Fibroblast of upper back skin (primary cell): ENCODE measurements at regions not wholly inside any gene's neighbourhood (a gene's known extent, or its start where the extent isn't known, plus 50 kb on each side); places are given as distances from the start of the nearest gene placed in this dataset.
A peak's percentile ranks its signal among the peaks of the same experiment; 100 is the strongest.
"Not testable (repeated sequence)": the region's sequence is repeated elsewhere in the genome, so short reads cannot be mapped to it uniquely, and the experiment has no call there.

Source experiments
- DNase-seq: peaks from one replicate; pipeline ENCODE4 v3.0.0-alpha.2; 2013

DNA sequence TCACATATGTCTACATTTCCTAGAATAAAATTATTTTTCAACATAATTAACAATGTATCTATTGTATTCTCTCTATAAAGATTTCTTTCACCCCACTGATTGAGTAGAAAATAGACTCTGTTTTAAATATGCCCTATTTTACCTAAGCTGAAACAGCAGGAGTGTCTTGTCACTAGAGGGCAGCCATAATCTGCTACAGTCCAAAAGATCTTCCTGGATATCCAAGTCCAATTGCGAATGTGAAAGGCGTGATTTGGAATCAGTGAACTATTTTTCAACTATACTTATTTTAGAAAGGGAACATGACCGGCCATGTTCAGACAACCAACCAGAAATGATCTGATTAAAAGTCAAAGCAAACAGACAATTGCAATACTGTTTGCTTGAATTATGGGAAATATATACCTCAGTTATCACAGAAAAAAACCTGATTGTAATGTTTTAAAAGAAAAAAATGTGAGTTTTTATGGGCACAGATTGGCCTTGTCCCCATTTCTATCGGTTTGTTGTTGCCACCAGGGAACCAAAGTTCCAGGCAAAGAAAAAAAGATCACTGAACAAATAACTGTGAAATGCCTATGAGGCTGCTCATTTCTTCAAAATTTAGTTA, 1211.0 kb upstream of the ADGRL4 start:
- DNase-seq, result peak; percentile 77

DNA sequence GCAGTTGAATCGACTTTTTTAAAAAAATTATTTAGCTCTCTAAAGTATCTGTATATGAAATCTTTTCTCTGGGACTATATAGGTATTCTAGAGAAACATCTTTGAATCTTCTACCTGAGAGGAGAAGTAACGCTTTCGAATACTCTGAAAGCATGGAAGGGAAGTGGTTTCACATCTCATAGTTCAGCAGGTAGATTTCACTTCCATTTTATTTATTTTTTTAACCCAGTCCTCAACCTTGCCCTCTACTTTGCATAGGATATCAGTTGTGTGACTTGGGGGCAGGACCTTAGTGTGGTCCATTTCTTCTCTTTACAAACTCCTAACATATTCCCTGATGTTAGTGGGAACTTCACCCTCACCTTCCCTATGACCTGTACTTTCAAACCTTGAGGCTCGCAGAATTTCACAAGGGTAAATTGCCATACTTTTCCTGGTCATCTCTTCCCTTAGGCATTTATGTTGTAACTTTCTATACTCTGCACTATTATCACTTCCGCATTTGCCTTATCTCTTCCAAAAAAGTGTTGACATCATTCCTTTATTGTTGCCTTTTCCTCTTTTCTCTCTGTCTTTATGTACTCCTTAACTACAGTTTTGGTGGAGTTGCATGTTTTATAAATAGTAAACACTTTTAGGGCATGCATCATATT, 1208.5 kb upstream of the ADGRL4 start:
- no peak for DNase-seq

GRCh38 chr1:80212948-80213347, 1206.4 kb upstream of the ADGRL4 start:
- no peak for DNase-seq

DNA sequence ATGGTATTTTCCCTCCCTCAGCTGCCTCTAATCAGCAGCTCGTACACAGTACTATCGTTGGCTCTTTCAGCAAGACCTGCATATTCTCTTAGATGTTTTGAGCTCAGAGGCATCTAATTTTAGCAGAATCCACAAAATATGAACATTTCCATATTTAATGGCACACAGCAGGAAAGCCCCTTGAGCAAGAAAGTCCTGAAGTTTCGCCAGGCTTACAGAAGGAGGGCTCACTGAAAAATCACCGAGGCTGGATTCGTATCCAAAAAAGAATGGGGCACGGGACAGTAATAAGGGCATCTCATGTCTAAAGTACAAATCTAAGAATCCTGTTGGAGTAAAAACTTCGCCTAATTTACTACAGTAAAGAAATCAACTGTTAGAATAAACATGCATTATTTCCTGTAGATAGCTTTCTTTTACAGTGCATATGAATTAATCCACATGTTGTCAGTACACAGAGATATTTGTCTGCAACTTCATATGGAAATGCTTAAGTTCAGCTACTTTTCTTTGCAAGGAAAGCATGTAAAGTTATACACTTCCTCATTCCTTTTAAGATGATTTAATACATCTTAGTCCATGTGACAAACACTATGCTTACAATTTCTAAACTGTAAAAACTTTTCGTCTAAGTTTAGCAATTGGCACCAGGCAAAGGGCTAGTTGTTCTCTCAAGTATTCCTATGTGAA, 1205.3 kb upstream of the ADGRL4 start:
- DNase-seq, result peak; percentile 64

- DNase-seq, result no peak
Observed at GRCh38 chr1:80202118-80202517, 1195.6 kb upstream of the ADGRL4 start.

- DNase-seq, result no peak
Observed at GRCh38 chr1:80194221-80194620, 1187.7 kb upstream of the ADGRL4 start.

GRCh38 chr1:80181418-80181817, 1174.9 kb upstream of the ADGRL4 start:
- DNase-seq, result no peak

GRCh38 chr1:80171631-80172030, 1165.1 kb upstream of the ADGRL4 start:
- DNase-seq, result no peak

- DNase-seq, result peak; percentile 31
Observed at GRCh38 chr1:80170811-80171485, 1164.4 kb upstream of the ADGRL4 start.

DNA sequence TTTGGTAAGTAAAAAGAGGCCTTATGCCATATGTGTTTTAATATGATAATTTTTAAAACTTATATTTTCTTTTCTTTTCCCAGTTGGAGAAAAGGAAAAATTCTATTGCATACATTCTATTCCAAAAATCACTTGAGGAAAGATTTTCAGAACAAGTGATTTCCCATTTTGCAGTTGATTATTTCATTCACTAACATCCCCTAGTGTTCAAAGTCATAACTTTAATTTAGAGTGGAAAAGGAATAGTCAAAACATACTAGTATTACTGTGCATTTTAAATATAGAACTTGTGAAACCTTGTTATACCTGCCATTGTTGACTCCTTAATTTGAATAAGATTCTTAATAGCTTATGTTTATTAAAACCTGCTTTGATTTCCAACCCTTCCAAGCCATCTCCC, 1157.6 kb upstream of the ADGRL4 start:
- DNase-seq, result no peak

DNA sequence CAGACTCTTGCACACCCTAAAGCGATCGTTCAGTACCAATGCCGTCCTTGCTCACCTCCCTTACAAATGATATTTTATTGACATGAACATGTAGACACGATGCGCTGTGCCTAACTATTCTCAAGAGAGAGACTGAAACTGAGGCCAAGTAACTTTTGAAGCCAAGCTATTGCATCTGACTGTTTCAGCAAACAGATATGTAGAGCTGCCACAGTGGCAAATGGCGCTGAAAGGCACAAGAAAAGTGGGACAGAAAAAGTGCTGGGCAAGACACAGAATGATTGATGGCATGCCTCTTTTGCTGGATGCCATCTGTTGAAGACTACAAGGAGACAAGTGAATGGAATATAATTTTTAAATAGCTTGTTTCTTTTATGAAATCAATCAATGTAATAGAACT, 1157.2 kb upstream of the ADGRL4 start:
- no peak for DNase-seq

DNA sequence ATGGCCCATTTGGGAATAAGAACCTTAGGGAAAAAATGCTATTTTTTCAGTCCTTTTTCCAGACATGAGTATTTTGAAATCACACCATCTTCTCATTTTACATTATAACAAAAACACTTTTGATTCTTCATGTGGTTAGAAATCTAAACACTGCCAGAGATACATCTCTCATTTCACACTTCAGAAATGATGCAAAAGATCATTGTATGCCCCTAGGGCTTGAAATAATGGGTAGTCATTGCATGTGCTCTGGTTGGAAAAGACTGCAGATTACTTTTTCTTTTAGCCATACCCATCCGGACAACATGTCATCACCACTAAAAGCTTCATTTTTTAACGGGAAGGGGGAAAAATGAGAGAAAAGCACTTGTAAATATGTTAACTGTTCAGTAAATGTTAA, 1152.2 kb upstream of the ADGRL4 start:
- no peak for DNase-seq

GRCh38 chr1:80158266-80158665, 1151.7 kb upstream of the ADGRL4 start:
- no peak for DNase-seq

DNA sequence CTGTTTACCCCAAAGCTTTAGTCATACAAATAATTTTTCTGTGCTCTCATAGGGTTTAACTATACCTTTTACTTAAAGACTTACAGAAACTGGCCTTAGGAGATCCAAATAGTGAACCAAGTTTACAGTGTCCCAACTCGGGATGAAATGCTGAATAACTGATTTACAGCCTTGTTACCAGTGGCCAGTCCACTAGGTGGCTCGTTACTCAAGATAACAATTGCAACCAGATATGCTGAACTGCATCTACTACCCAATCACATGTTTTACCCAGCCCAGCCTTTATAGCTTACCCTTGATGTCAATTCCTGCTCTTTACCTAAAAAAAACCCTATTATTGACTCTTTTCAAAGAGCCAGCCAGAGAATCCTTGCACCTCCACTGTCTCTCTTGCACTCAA, 1148.8 kb upstream of the ADGRL4 start:
- peak; percentile 5 for DNase-seq

GRCh38 chr1:80154176-80154575, 1147.6 kb upstream of the ADGRL4 start:
- peak; percentile 50 for DNase-seq

- no peak for DNase-seq
Observed at GRCh38 chr1:80153762-80154161, 1147.2 kb upstream of the ADGRL4 start.

- no peak for DNase-seq
Observed at GRCh38 chr1:80143361-80143760, 1136.8 kb upstream of the ADGRL4 start.

- DNase-seq, result not testable (repeated sequence)
Observed at GRCh38 chr1:80137946-80138602, 1131.5 kb upstream of the ADGRL4 start.

DNA sequence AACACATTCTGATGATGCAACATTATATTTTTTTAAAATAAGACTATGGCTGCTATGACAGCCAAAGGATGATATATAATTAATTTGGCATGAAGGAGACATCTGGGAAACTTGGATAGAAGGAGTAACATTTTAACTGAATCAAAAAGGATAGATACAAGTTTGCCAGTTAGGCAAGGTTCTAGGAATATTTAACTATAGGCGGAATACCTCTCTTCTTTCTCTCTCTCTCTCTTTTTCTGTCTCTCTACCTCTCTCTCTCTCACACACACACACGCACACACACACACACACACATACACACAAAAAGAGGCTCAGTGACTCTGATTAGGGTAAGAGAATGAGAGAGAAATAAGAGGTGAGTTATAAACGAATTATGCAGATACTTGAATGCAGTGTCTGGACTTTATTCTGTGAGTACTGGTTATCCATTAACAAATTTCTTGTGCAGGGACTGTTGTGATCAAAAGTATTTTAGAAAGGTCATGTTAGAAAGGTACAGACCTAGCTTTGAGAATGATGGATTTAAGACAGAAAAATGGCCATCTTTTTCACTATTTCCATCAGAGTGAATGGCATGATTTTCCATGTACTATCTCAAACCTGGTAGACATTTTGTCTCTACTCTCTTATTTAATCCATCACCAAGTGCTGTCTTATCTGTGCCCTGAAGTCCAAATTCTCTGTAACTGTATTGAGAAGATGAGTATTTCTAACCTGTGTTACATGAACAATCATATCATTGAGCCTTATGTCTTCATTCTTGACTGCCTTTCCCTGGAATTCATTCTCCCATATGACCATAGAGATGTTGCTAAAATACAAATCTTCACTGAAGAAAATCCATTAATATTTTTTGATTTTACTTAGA, 1106.9 kb upstream of the ADGRL4 start:
- no peak for DNase-seq

DNA sequence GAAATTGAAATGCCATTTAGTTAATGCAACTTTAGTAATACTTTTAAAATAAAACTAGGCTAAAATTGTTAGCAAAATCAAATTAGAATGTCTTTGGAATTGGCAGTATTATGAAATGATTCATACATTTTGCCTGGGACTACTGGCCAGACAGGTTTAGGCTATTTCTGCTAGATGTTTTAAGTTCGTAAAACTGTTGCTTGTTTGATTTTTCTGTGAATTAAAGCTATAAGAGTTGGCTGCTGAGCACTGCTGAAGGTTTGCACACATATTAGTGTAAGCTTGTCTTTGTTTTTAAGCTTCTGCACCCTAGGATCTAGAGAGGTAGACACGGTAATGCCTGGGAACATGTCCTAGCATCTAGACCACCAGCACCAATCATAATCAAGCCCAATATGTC, 1094.6 kb upstream of the ADGRL4 start:
- DNase-seq, result no peak

DNA sequence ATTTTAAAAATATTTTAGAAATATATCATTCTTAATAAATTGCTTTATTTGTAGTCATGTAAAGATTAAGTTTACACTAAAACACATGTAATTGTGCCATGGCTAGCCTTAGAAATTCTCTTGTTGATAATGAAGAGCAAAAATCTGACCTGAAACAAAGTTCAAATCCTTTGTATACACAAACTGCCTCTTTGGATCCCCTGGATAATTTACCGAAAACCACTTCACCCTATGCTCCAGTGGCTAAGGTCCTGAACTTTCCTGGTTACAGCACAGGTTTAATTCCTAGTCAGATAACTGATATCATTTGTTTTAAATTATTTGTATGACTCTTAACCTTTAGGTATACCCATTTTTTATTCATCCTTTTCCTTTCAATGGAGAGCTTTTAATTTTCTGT, 1093.2 kb upstream of the ADGRL4 start:
- no peak for DNase-seq

DNA sequence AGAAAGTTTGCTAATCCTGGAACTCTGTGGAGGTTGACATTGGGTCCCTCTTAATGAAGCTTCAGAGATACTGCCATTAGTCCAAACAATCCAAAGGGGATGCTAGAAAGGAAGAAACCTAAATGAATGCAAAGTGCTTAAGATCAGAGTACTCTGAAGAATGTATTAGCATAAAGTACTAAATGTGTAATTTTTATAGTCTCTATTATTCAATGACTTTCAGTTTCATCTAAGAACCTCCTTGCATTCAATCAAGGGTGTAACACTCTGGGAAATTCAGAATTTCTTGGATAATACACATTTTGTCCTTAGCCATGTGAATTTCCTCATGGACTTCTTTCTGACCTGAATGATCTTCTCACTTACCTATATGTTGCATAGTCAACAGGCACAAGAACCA, 1078.5 kb upstream of the ADGRL4 start:
- DNase-seq, result no peak
